ENCODE measurements at regions not wholly inside any gene's neighbourhood (a gene's known extent, or its start where the extent isn't known, plus 50 kb on each side); places are given as distances from the start of the nearest gene placed in this dataset.

DNA sequence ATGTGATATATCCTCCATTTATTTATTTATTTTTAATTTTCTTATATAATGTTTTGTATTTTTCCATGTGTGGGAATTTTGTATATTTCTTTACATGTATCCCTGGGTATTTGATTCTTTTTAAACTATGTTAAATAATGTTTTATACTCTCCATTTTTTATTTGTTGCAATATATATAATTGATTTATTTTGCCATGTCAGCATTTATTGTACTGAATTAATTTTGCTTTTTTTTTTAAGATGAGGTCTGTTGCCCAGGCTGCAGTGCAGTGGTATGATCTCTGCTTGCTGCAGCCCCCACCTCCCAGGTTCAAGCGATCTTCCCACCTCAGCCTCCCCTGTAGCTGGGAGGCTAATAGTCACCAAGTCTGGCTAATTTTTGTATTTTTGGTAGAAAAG is 187.4 kb downstream of the CDC14C start:
- Histone ChIP-seq H3K36me3 (no peaks in the 10 kb centered on the region), H3K27me3 (ENCODE audit: low read depth) (no peaks in the 10 kb centered on the region), H3K4me3 (no peak overlapping the region), H3K9me3 (no peaks in the 10 kb centered on the region), H3K27ac (no peak overlapping the region), H3K4me1 (no peaks in the 10 kb centered on the region)
- ATAC-seq = no peak
- no peak for DNase-seq
- TF ChIP-seq, protein P1, sequence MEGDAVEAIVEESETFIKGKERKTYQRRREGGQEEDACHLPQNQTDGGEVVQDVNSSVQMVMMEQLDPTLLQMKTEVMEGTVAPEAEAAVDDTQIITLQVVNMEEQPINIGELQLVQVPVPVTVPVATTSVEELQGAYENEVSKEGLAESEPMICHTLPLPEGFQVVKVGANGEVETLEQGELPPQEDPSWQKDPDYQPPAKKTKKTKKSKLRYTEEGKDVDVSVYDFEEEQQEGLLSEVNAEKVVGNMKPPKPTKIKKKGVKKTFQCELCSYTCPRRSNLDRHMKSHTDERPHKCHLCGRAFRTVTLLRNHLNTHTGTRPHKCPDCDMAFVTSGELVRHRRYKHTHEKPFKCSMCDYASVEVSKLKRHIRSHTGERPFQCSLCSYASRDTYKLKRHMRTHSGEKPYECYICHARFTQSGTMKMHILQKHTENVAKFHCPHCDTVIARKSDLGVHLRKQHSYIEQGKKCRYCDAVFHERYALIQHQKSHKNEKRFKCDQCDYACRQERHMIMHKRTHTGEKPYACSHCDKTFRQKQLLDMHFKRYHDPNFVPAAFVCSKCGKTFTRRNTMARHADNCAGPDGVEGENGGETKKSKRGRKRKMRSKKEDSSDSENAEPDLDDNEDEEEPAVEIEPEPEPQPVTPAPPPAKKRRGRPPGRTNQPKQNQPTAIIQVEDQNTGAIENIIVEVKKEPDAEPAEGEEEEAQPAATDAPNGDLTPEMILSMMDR (IDR thresholded peaks at IDR 0.05) = no peak
- intact Hi-C loops (cut with DNase I) = no loop called here

DNA sequence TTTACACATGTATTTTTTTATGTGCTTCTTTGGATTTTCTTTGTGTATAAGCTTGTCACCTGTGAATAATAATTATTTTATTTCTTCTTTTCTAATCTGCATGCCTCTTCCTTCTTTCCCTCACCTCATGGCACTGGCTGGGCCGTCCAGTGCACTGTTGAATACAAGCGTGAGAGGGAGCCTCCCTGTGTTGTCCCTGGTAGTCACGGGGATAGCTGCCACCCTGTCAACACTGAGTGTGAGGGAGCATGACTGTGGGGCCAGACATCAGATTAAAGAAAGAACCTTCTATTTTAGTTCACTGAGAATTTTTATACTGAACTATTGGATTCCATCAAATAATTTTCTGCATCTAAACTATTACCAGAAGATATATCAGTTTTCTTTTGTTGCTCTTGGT is 187.9 kb downstream of the CDC14C start:
- Histone ChIP-seq H3K4me3 (no peak overlapping the region), H3K4me1 (no peaks in the 10 kb centered on the region), H3K9me3 (no peaks in the 10 kb centered on the region), H3K27me3 (ENCODE audit: low read depth) (no peaks in the 10 kb centered on the region), H3K36me3 (no peaks in the 10 kb centered on the region), H3K27ac (no peak overlapping the region)
- ATAC-seq = no peak
- TF ChIP-seq, protein P1 (IDR thresholded peaks at IDR 0.05) = no peak
- intact Hi-C loops (cut with DNase I) = no loop called here
- DNase-seq = no peak

DNA sequence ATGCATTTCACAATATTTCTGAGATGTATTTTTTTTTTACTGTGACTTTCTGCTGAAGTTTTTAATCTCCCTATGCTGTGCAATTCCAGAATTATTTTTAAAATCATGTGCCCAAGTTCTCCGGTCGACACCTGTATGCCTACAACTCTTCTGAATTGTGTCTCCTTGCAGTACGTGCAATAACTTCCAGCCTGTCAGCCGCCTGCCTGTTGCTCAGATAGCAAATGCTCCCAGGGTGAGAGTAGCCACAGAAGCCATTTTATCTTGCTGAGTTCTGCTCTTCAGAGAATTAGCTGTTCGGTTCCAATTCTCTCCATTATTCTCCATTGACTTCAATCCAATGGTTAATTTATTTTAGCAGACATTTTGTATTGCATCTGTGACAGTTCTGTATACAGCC is 188.3 kb downstream of the CDC14C start:
- no peaks in the 10 kb centered on the region for H3K27me3 ChIP-seq (ENCODE audit: low read depth)
- H3K4me3 ChIP-seq = no peak overlapping the region
- DNase-seq (no peak), ATAC-seq (no peak)
- no peaks in the 10 kb centered on the region for H3K9me3 ChIP-seq
- intact Hi-C loops (cut with DNase I) = no loop called here
- H3K36me3 ChIP-seq = no peaks in the 10 kb centered on the region
- H3K4me1 ChIP-seq = no peaks in the 10 kb centered on the region
- TF ChIP-seq, protein P1 (IDR thresholded peaks at IDR 0.05) = no peak
- H3K27ac ChIP-seq = no peak overlapping the region

DNA sequence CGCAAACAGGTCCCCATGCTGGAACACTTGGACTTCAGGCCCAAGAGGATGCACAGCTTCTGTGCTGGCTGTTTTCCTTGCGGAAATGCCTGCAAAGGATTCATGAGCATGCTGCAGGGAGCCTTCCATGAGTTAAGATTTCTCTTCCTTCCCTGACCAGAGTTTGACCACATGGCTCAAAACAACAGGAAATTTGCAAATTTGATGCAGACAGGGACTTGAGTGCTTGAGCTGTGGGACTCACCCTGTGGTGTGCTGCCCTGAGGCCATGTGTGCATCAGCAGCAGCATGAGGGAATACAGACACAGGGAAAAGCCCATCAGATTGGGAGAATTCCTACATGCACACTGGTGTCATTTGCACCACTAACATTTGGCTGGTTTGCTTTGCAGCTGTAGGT is 195.4 kb downstream of the CDC14C start:
- no peak overlapping the region for H3K4me3 ChIP-seq
- TF ChIP-seq, protein P1 (IDR thresholded peaks at IDR 0.05) = no peak
- intact Hi-C loops (cut with DNase I) = no loop called here
- DNase-seq = no peak
- no peak overlapping the region for H3K27ac ChIP-seq
- no peaks in the 10 kb centered on the region for H3K9me3 ChIP-seq
- H3K27me3 ChIP-seq (ENCODE audit: low read depth) = no peaks in the 10 kb centered on the region
- no peaks in the 10 kb centered on the region for H3K36me3 ChIP-seq
- no peaks in the 10 kb centered on the region for H3K4me1 ChIP-seq
- ATAC-seq = no peak

DNA sequence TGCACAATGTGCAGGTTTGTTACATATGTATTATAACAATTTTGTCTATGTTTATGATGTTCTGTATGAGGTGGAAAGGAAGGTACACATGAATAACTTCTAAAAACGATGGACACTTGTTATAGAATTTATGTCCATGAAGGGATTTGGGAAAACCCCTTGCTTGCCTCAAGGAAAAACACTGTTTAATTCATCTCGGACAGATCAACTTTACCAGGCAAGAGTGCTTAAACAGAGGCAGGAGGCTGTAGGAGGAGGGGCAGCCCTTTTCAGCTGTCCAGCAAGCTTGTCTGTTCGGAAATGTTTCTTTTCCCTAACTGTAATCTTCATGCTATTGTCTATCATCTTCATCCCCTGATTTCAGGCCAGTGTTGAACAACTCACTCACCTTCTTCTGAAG is 200.9 kb downstream of the CDC14C start:
- H3K9me3 ChIP-seq = no peaks in the 10 kb centered on the region
- H3K27me3 ChIP-seq (ENCODE audit: low read depth) = no peaks in the 10 kb centered on the region
- TF ChIP-seq, protein P1 (IDR thresholded peaks at IDR 0.05) = no peak
- intact Hi-C loops (cut with DNase I) = no loop called here
- DNase-seq = no peak
- H3K36me3 ChIP-seq = no peaks in the 10 kb centered on the region
- no peak for ATAC-seq
- H3K27ac ChIP-seq = no peak overlapping the region
- no peaks in the 10 kb centered on the region for H3K4me1 ChIP-seq
- H3K4me3 ChIP-seq = no peak overlapping the region

DNA sequence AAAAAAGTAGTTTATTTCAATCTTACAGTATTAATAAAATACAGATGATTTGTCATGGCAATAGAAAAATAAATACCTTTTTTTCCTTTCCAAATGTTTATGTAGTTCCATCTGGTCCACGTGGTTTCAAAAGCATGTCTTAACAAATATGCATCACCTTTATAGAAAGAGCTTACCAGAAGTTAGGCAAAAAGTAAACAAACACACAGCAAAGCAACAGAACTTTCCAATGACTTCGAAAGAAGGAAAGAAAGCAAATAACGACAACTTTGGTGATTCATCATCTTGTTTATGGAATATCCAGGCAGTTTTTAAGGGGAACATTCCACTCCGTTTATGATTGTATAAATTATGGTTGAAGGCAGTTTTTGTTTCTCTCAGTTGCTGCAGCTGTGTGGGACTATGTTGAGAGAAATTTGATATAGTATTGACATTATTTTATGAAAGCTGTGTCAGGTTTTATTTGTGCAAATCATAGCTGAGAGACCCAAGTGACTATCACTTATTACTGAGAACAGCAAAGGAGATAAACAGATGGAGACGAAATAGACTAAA is 203.1 kb downstream of the CDC14C start:
- Histone ChIP-seq H3K36me3 (no peaks in the 10 kb centered on the region), H3K27me3 (ENCODE audit: low read depth) (no peaks in the 10 kb centered on the region), H3K9me3 (no peaks in the 10 kb centered on the region), H3K4me1 (no peaks in the 10 kb centered on the region), H3K27ac (no peak overlapping the region), H3K4me3 (no peak overlapping the region)
- intact Hi-C loops (cut with DNase I) = no loop called here
- ATAC-seq (no peak), DNase-seq (no peak)
- TF ChIP-seq, protein P1 (IDR thresholded peaks at IDR 0.05) = no peak
